ENCODE measurements at regions not wholly inside any gene's neighbourhood (a gene's known extent, or its start where the extent isn't known, plus 50 kb on each side); places are given as distances from the start of the nearest gene placed in this dataset.

DNA sequence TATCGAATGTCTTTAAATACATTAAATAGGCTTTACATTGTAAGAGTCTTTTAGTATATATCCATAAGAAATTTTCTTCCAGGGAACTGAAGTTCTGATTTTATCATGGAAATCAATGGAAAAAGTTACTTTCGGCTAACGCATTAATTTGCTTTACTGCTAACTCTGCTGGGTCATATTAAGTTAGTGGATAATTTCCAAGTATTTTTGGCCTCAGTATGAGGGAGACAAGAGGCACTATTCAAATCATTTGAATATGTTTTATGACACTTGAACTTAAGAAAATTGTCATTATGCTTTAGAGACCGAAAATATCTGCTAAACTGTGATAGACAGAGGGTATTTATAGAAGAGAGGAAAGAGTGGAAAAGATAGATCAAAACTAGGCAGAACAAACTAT, 237.5 kb downstream of the PCDH7 start:
- peaks cover under 1% of the 10 kb centered on the region for H3K4me1 Mint-ChIP-seq (ENCODE audit: unreplicated experiment)
- no peaks in the 10 kb centered on the region for H3K27me3 Mint-ChIP-seq
- no peak overlapping the region for H3K27ac Mint-ChIP-seq
- peaks cover 13% of the 10 kb centered on the region for H3K36me3 Mint-ChIP-seq
- peaks cover under 1% of the 10 kb centered on the region for H3K9me3 Mint-ChIP-seq
- TF ChIP-seq, protein P1, sequence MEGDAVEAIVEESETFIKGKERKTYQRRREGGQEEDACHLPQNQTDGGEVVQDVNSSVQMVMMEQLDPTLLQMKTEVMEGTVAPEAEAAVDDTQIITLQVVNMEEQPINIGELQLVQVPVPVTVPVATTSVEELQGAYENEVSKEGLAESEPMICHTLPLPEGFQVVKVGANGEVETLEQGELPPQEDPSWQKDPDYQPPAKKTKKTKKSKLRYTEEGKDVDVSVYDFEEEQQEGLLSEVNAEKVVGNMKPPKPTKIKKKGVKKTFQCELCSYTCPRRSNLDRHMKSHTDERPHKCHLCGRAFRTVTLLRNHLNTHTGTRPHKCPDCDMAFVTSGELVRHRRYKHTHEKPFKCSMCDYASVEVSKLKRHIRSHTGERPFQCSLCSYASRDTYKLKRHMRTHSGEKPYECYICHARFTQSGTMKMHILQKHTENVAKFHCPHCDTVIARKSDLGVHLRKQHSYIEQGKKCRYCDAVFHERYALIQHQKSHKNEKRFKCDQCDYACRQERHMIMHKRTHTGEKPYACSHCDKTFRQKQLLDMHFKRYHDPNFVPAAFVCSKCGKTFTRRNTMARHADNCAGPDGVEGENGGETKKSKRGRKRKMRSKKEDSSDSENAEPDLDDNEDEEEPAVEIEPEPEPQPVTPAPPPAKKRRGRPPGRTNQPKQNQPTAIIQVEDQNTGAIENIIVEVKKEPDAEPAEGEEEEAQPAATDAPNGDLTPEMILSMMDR (conservative IDR thresholded peaks at IDR 0.05) = no peak
- DNase-seq (ENCODE audit: extremely low spot score, unreplicated experiment) = no peak
- no peak overlapping the region for H3K4me3 Mint-ChIP-seq

DNA sequence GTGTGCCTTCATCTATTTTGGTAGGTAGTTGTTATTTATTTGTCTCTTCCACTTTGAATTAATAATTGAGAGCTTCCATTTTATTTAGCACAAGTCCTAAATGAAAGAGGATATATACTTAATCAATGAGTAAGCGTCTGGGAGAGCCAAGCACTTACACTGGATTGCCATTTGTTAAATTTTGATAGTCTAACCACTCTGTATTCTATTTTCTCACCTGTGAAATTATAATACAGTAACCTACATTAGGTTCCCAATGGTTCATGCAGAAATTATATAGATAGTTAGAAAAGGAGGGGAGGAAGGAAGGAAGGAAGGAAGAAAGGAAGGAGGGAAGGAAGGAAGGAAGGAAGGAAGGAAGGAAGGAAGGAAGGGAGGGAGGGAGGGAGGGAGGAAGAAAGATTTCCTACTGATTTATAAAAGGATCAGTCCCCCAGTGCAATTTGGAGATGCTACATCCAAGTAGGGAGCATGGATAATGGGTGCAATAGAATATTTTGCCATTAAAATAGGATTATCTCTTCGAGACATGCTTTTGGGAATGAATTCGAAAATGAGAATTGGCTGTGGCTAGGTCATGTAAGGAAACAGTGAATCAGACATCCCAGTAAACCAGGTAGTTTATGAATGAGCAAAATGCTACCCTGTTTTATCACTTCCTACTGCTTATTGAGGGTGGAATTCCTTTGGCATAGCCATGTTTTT, 239.8 kb downstream of the PCDH7 start:
- no peak for DNase-seq (ENCODE audit: extremely low spot score, unreplicated experiment)
- Mint-ChIP-seq H3K27ac (no peak overlapping the region), H3K36me3 (peaks cover 18% of the 10 kb centered on the region), H3K4me1 (ENCODE audit: unreplicated experiment) (peaks cover 3% of the 10 kb centered on the region), H3K4me3 (no peak overlapping the region), H3K9me3 (peaks cover 3% of the 10 kb centered on the region), H3K27me3 (no peaks in the 10 kb centered on the region)
- TF ChIP-seq, protein P1 (conservative IDR thresholded peaks at IDR 0.05) = no peak

DNA sequence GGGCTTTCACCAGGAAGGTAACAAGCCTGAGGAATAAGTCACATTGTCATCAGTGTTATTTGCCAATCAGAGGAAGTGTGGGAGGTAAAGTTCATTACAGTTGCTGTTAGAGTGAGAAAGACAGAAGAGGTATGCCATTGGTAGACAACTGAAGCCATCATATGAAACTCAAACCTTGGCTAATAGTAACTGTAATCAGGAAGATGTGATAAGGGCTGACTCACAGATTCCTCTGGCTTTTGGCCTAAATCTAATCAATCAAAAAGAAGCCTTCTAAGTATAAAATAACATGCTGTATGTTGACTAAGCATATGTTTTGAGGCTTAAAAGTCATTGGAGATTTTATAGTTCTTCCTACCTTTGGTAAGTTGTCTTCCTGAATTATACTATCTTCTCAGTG, 242.8 kb downstream of the PCDH7 start:
- no peaks in the 10 kb centered on the region for H3K27me3 Mint-ChIP-seq
- H3K36me3 Mint-ChIP-seq = peaks cover 13% of the 10 kb centered on the region
- TF ChIP-seq, protein P1 (conservative IDR thresholded peaks at IDR 0.05) = no peak
- H3K27ac Mint-ChIP-seq = no peak overlapping the region
- peaks cover 3% of the 10 kb centered on the region for H3K9me3 Mint-ChIP-seq
- no peak for DNase-seq (ENCODE audit: extremely low spot score, unreplicated experiment)
- peaks cover 3% of the 10 kb centered on the region for H3K4me1 Mint-ChIP-seq (ENCODE audit: unreplicated experiment)
- H3K4me3 Mint-ChIP-seq = no peak overlapping the region

DNA sequence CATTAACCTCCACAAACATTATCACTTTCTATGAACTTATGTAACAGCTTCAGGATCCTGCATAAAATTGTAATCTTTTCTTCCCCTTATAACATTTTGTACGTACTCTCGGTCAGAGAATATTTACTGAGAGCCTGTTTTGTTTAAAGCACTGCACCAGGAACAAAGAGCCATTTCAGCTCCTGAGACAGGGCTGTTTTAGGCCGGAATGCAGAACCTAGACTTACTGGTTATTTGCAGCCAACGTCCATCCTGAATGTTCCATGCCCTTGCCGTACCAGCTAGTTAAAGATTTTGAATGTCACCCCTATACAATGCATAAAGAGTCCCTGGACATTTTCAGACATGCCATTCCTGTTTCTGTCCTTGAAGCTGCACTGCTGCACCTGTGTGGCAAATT, 248.8 kb downstream of the PCDH7 start:
- TF ChIP-seq, protein P1 (conservative IDR thresholded peaks at IDR 0.05) = no peak
- H3K4me3 Mint-ChIP-seq = no peak overlapping the region
- H3K4me1 Mint-ChIP-seq (ENCODE audit: unreplicated experiment) = peaks cover 5% of the 10 kb centered on the region
- DNase-seq (ENCODE audit: extremely low spot score, unreplicated experiment) = no peak
- H3K27me3 Mint-ChIP-seq = no peaks in the 10 kb centered on the region
- no peak overlapping the region for H3K27ac Mint-ChIP-seq
- H3K9me3 Mint-ChIP-seq = no peaks in the 10 kb centered on the region
- no peaks in the 10 kb centered on the region for H3K36me3 Mint-ChIP-seq

DNA sequence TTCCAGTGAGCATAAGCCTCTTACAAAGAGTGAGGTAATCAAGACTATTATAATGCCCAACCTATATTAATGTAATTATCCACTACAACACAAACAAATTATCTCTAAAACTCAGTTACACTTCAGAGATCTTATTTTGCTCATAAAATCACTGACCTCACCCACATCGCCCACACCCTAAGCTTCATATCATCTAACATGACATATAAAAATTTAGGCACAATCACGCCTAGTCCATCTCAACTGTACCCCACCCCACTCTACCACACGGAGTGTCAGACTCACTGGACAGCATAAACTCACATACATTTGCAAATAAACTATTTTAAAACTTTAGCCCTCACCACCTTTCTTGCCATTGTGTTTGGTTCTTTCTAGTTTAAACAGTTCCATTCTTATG, 252.4 kb downstream of the PCDH7 start:
- H3K27ac Mint-ChIP-seq = no peak overlapping the region
- H3K27me3 Mint-ChIP-seq = no peaks in the 10 kb centered on the region
- no peaks in the 10 kb centered on the region for H3K36me3 Mint-ChIP-seq
- H3K4me3 Mint-ChIP-seq = no peak overlapping the region
- H3K9me3 Mint-ChIP-seq = no peaks in the 10 kb centered on the region
- peaks cover 18% of the 10 kb centered on the region for H3K4me1 Mint-ChIP-seq (ENCODE audit: unreplicated experiment)
- TF ChIP-seq, protein P1 (conservative IDR thresholded peaks at IDR 0.05) = no peak
- no peak for DNase-seq (ENCODE audit: extremely low spot score, unreplicated experiment)

Measured in type B pancreatic cell (in vitro differentiated cells).